ENCODE measurements at regions not wholly inside any gene's neighbourhood (a gene's known extent, or its start where the extent isn't known, plus 50 kb on each side); places are given as distances from the start of the nearest gene placed in this dataset.

- Histone ChIP-seq H3K36me3 (no peaks in the 10 kb centered on the region), H3K27me3 (no peaks in the 10 kb centered on the region), H3K4me3 (peak overlapping the region in 1 of 4 donors; percentile 1), H3K27ac (peak overlapping the region in 3 of 4 donors; percentile 59 to 72 (median 65)), H3K9me3 (no peaks in the 10 kb centered on the region), H3K4me1 (peaks cover 0 to 10% (median 1%) of the 10 kb centered on the region in 4 donors)
- DNase-seq: no peak
- no peak for TF ChIP-seq POLR2A (IDR thresholded peaks at IDR 0.05)
- no peak for TF ChIP-seq CTCF (IDR thresholded peaks at IDR 0.05)
Observed at GRCh38 chr5:130885691-130886090, 279.4 kb downstream of the HINT1 start.

DNA sequence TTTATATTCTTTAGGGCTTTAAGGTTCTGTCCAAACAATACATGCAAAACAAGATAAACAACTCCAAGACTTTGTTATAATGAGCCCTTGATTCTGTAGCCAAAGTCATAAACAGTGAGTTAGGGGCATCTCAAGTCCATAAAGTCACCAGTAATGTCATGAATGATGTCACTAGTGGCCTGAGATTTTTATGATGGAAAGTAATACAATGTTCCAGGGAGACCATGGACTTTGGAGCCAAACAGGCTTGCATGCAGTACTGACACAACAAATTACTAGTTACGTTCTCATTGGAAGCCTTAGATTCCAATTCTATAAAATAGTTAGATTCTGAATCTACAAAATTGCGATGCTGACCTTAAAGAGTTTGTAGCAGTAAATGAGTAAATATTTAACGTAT lies 280.0 kb downstream of the HINT1 start:
- peak in 1 of 3 donors; percentile 72 for DNase-seq
- Histone ChIP-seq H3K36me3 (no peaks in the 10 kb centered on the region), H3K4me1 (peaks cover 0 to 10% (median 1%) of the 10 kb centered on the region in 4 donors), H3K9me3 (no peaks in the 10 kb centered on the region), H3K4me3 (peak overlapping the region in 1 of 4 donors; percentile 1), H3K27me3 (no peaks in the 10 kb centered on the region), H3K27ac (peak overlapping the region in 3 of 4 donors; percentile 59 to 81 (median 65))
- no peak for TF ChIP-seq POLR2A (IDR thresholded peaks at IDR 0.05)
- TF ChIP-seq CTCF (IDR thresholded peaks at IDR 0.05): peak in 1 of 6 experiments; percentile 1

- no peaks in the 10 kb centered on the region for H3K27me3 ChIP-seq
- H3K36me3 ChIP-seq: no peaks in the 10 kb centered on the region
- DNase-seq: no peak
- peaks cover 0 to 10% (median 1%) of the 10 kb centered on the region in 4 donors for H3K4me1 ChIP-seq
- H3K4me3 ChIP-seq: no peak overlapping the region
- no peaks in the 10 kb centered on the region for H3K9me3 ChIP-seq
- H3K27ac ChIP-seq: peak overlapping the region in 3 of 4 donors; percentile 29 to 81 (median 65)
- no peak for TF ChIP-seq CTCF (IDR thresholded peaks at IDR 0.05)
- TF ChIP-seq POLR2A (IDR thresholded peaks at IDR 0.05): no peak
Observed at GRCh38 chr5:130884023-130884422, 281.0 kb downstream of the HINT1 start.

- no peaks in the 10 kb centered on the region for H3K4me1 ChIP-seq
- no peaks in the 10 kb centered on the region for H3K9me3 ChIP-seq
- H3K36me3 ChIP-seq: no peaks in the 10 kb centered on the region
- no peak for TF ChIP-seq POLR2A (IDR thresholded peaks at IDR 0.05)
- TF ChIP-seq CTCF (IDR thresholded peaks at IDR 0.05): no peak
- H3K27ac ChIP-seq: no peak overlapping the region
- DNase-seq: no peak
- no peak overlapping the region for H3K4me3 ChIP-seq
- no peaks in the 10 kb centered on the region for H3K27me3 ChIP-seq
Observed at GRCh38 chr5:130875656-130876055, 289.4 kb downstream of the HINT1 start.

GRCh38 chr5:130874861-130875417 lies 290.1 kb downstream of the HINT1 start:
- Histone ChIP-seq H3K27ac (no peak overlapping the region), H3K27me3 (no peaks in the 10 kb centered on the region), H3K4me1 (no peaks in the 10 kb centered on the region), H3K9me3 (no peaks in the 10 kb centered on the region), H3K4me3 (no peak overlapping the region), H3K36me3 (no peaks in the 10 kb centered on the region)
- TF ChIP-seq POLR2A (IDR thresholded peaks at IDR 0.05): no peak
- no peak for TF ChIP-seq CTCF (IDR thresholded peaks at IDR 0.05)
- DNase-seq: no peak
